ENCODE measurements at regions not wholly inside any gene's neighbourhood (a gene's known extent, or its start where the extent isn't known, plus 50 kb on each side); places are given as distances from the start of the nearest gene placed in this dataset.

- FAIRE-seq (no peak), DNase-seq (ENCODE audit: low read depth, low spot score) (no peak)
- Histone ChIP-seq H3K9me1 (replicated peaks; ENCODE audit: control insufficient read depth, extremely low read depth, insufficient read depth, low read length) (no peaks in the 10 kb centered on the region), H3K4me2 (ENCODE audit: insufficient read depth, low read length) (no peak overlapping the region), H4K20me1 (replicated peaks; ENCODE audit: control insufficient read depth, extremely low read depth, insufficient read depth, low read length) (no peaks in the 10 kb centered on the region), H3K4me1 (ENCODE audit: control insufficient read depth, extremely low read depth, insufficient read depth, low read length) (no peaks in the 10 kb centered on the region), H3K27ac (ENCODE audit: insufficient read depth, low read depth, low read length) (no peak overlapping the region), H3K9me3 (replicated peaks; ENCODE audit: control insufficient read depth, insufficient read depth, low read length) (no peaks in the 10 kb centered on the region), H2AFZ (ENCODE audit: low read depth, low read length) (no peak overlapping the region), H3K4me3 (replicated peaks in 1 of 3; ENCODE audit: insufficient read depth in 1 of 3, low read depth in 1 of 3, low read length in 3 of 3) (no peak overlapping the region), H3K9ac (replicated peaks; ENCODE audit: extremely low read depth, insufficient read depth, low read length) (no peak overlapping the region), H3K79me2 (ENCODE audit: control insufficient read depth, insufficient read depth, low read length) (no peaks in the 10 kb centered on the region), H3K36me3 (ENCODE audit: control insufficient read depth in 2 of 2, extremely low read depth in 1 of 2, insufficient read depth in 2 of 2, low read length in 2 of 2) (no peaks in the 10 kb centered on the region), H3K27me3 (ENCODE audit: control insufficient read depth in 2 of 2, insufficient read depth in 2 of 2, low read length in 2 of 2) (no peaks in the 10 kb centered on the region)
- intact Hi-C loops (cut with micrococcal nuclease) = no loop called here
- ChIA-PET CTCF (no interaction called here), POLR2A (no interaction called here)
- dilution Hi-C loops (cut with MboI; ENCODE audit: extremely low pct_ligation_motif_present, low sequenced_read_pairs) = no loop called here
- BruUV-seq (replicated peaks) = no TSS peak
- TF ChIP-seq EZH2 (IDR thresholded peaks at IDR 0.05; ENCODE audit: borderline replicate concordance, low read depth, low read length, severe bottlenecking) (no peak), JUN (IDR thresholded peaks at IDR 0.05; ENCODE audit: borderline replicate concordance, insufficient read depth, insufficient read length, low read depth) (no peak)
Measured at GRCh38 chr2:199552141-199552540, 94.4 kb upstream of the SATB2 start.

- no peaks in the 10 kb centered on the region for H3K9me1 ChIP-seq (replicated peaks; ENCODE audit: control insufficient read depth, extremely low read depth, insufficient read depth, low read length)
- H3K4me1 ChIP-seq (ENCODE audit: control insufficient read depth, extremely low read depth, insufficient read depth, low read length) = no peaks in the 10 kb centered on the region
- H3K27me3 ChIP-seq (ENCODE audit: control insufficient read depth in 2 of 2, insufficient read depth in 2 of 2, low read length in 2 of 2) = no peaks in the 10 kb centered on the region
- intact Hi-C loops (cut with micrococcal nuclease) = no loop called here
- TF ChIP-seq GATA2 (IDR thresholded peaks at IDR 0.05; ENCODE audit: insufficient read depth, insufficient read length, low read depth, low read length) = no peak
- no peak for TF ChIP-seq MYC (IDR thresholded peaks at IDR 0.05; ENCODE audit: low read depth, low read length)
- TF ChIP-seq, protein P1, sequence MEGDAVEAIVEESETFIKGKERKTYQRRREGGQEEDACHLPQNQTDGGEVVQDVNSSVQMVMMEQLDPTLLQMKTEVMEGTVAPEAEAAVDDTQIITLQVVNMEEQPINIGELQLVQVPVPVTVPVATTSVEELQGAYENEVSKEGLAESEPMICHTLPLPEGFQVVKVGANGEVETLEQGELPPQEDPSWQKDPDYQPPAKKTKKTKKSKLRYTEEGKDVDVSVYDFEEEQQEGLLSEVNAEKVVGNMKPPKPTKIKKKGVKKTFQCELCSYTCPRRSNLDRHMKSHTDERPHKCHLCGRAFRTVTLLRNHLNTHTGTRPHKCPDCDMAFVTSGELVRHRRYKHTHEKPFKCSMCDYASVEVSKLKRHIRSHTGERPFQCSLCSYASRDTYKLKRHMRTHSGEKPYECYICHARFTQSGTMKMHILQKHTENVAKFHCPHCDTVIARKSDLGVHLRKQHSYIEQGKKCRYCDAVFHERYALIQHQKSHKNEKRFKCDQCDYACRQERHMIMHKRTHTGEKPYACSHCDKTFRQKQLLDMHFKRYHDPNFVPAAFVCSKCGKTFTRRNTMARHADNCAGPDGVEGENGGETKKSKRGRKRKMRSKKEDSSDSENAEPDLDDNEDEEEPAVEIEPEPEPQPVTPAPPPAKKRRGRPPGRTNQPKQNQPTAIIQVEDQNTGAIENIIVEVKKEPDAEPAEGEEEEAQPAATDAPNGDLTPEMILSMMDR (IDR thresholded peaks at IDR 0.05; ENCODE audit: extremely low read depth in 1 of 2, insufficient read depth in 1 of 2, low read depth in 1 of 2, low read length in 2 of 2) = no peak
- TF ChIP-seq, protein P2, sequence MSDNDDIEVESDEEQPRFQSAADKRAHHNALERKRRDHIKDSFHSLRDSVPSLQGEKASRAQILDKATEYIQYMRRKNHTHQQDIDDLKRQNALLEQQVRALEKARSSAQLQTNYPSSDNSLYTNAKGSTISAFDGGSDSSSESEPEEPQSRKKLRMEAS (IDR thresholded peaks at IDR 0.05; ENCODE audit: insufficient read depth, insufficient read length) = no peak
- TF ChIP-seq FOS (IDR thresholded peaks at IDR 0.05; ENCODE audit: borderline replicate concordance, insufficient read depth, low read length) = no peak
- no peak for TF ChIP-seq POLR2A (IDR thresholded peaks at IDR 0.05; ENCODE audit: low read depth, low read length)
- no peak for TF ChIP-seq POLR2AphosphoS5 (IDR thresholded peaks at IDR 0.05; ENCODE audit: insufficient read depth, low read depth, low read length)
- TF ChIP-seq JUN (IDR thresholded peaks at IDR 0.05; ENCODE audit: borderline replicate concordance, insufficient read depth, insufficient read length, low read depth) = no peak
- TF ChIP-seq EZH2 (IDR thresholded peaks at IDR 0.05; ENCODE audit: borderline replicate concordance, low read depth, low read length, severe bottlenecking) = no peak
- no peak for DNase-seq (ENCODE audit: low read depth, low spot score)
- H2AFZ ChIP-seq (ENCODE audit: low read depth, low read length) = no peak overlapping the region
- no peaks in the 10 kb centered on the region for H4K20me1 ChIP-seq (replicated peaks; ENCODE audit: control insufficient read depth, extremely low read depth, insufficient read depth, low read length)
- no peak for FAIRE-seq
- no peak overlapping the region for H3K4me3 ChIP-seq (replicated peaks in 1 of 3; ENCODE audit: insufficient read depth in 1 of 3, low read depth in 1 of 3, low read length in 3 of 3)
- no peaks in the 10 kb centered on the region for H3K36me3 ChIP-seq (ENCODE audit: control insufficient read depth in 2 of 2, extremely low read depth in 1 of 2, insufficient read depth in 2 of 2, low read length in 2 of 2)
- H3K9ac ChIP-seq (replicated peaks; ENCODE audit: extremely low read depth, insufficient read depth, low read length) = no peak overlapping the region
- H3K79me2 ChIP-seq (ENCODE audit: control insufficient read depth, insufficient read depth, low read length) = no peaks in the 10 kb centered on the region
- dilution Hi-C loops (cut with MboI; ENCODE audit: extremely low pct_ligation_motif_present, low sequenced_read_pairs) = no loop called here
- ChIA-PET CTCF (no interaction called here), POLR2A (no interaction called here)
- H3K4me2 ChIP-seq (ENCODE audit: insufficient read depth, low read length) = no peak overlapping the region
- no TSS peak for BruUV-seq (replicated peaks)
- no peaks in the 10 kb centered on the region for H3K9me3 ChIP-seq (replicated peaks; ENCODE audit: control insufficient read depth, insufficient read depth, low read length)
- no peak overlapping the region for H3K27ac ChIP-seq (ENCODE audit: insufficient read depth, low read depth, low read length)
Measured at GRCh38 chr2:199543606-199544172, 86.0 kb upstream of the SATB2 start.

Data from endothelial cell of umbilical vein (primary cell).